Erythroblast (primary cell): ENCODE measurements at regions not wholly inside any gene's neighbourhood (a gene's known extent, or its start where the extent isn't known, plus 50 kb on each side); places are given as distances from the start of the nearest gene placed in this dataset.

Experiments
- GATA1 ChIP-seq: IDR thresholded peaks from 2 replicates; pipeline ENCODE4 v1.6.1; 2011; ENCODE audit warnings: low read depth, mild to moderate bottlenecking, control low read depth, low read length, moderate library complexity
- POLR2A ChIP-seq: IDR thresholded peaks from 2 replicates; pipeline ENCODE4 v1.6.1; 2011; ENCODE audit warnings: mild to moderate bottlenecking, low read length

GRCh38 chr1:191608367-191608766 is 549.9 kb upstream of the RGS18 start:
- TF ChIP-seq POLR2A (no peak), GATA1 (no peak)
